Neural cell (in vitro differentiated cells): ENCODE measurements at regions not wholly inside any gene's neighbourhood (a gene's known extent, or its start where the extent isn't known, plus 50 kb on each side); places are given as distances from the start of the nearest gene placed in this dataset.

Experiments
- H2AFZ ChIP-seq: fragments of 200-600, 300-800 bp; sonication (generic), shearing (Covaris generic); 2 replicates; pipeline ENCODE4 v1.6.0; 2014; ENCODE audit warnings: low read depth, mild to moderate bottlenecking, antibody characterized with exemption, low read length, moderate library complexity
- H3F3A ChIP-seq: fragments of 200-600 bp; shearing (Covaris generic); 2 replicates; pipeline ENCODE4 v1.6.1; 2016; ENCODE audit warnings: mild to moderate bottlenecking, moderate library complexity, mixed read lengths, antibody characterized with exemption, low read length; ENCODE audit not compliant: insufficient read depth, poor library complexity, severe bottlenecking
- H3K27ac ChIP-seq: fragments of 200-600, 300-800 bp; sonication (generic), shearing (Covaris generic); 2 replicates; pipeline ENCODE4 v1.5.1; 2014; ENCODE audit warnings: mild to moderate bottlenecking, low read length, moderate library complexity
- H3K27me3 ChIP-seq: fragments of 300-800, 200-600 bp; sonication (generic), shearing (Covaris generic); 2 replicates; pipeline ENCODE4 v1.6.0; 2014; ENCODE audit warnings: mild to moderate bottlenecking, low read depth, low read length, moderate library complexity; ENCODE audit not compliant: insufficient read depth
- H3K36me3 ChIP-seq: fragments of 300-800, 200-600 bp; sonication (generic), shearing (Covaris generic); 2 replicates; pipeline ENCODE4 v1.5.1; 2014; ENCODE audit warnings: mild to moderate bottlenecking, antibody characterized with exemption, low read length, moderate library complexity; ENCODE audit not compliant: insufficient read depth
- H3K4me2 ChIP-seq: fragments of 300-800, 200-600 bp; sonication (generic), shearing (Covaris generic); 2 replicates; pipeline ENCODE4 v1.6.0; 2014; ENCODE audit warnings: mild to moderate bottlenecking, low read length
- H3K4me3 ChIP-seq: fragments of 300-800, 200-600 bp; sonication (generic), shearing (Covaris generic); 2 replicates; pipeline ENCODE4 v1.5.1; 2014; ENCODE audit warnings: mild to moderate bottlenecking, low read length, moderate library complexity
- H3K79me2 ChIP-seq: fragments of 200-600 bp; shearing (Covaris generic); replicated peaks from 2 replicates; pipeline ENCODE4 v1.6.0; 2014; ENCODE audit warnings: mild to moderate bottlenecking, low read length, moderate library complexity; ENCODE audit not compliant: insufficient read depth
- H3K9ac ChIP-seq: fragments of 300-800, 200-600 bp; sonication (generic), shearing (Covaris generic); 2 replicates; pipeline ENCODE4 v1.6.1; 2016; ENCODE audit warnings: mild to moderate bottlenecking, low read length, mixed read lengths
- H3K9me2 ChIP-seq: fragments of 200-600 bp; shearing (Covaris generic); 2 replicates; pipeline ENCODE4 v1.6.1; 2016; ENCODE audit warnings: mild to moderate bottlenecking, low read length, mixed read lengths; ENCODE audit not compliant: insufficient read depth
- H3K9me3 ChIP-seq: fragments of 200-600, 300-800 bp; sonication (generic), shearing (Covaris generic); 2 replicates; pipeline ENCODE4 v1.6.1; 2016; ENCODE audit warnings: mild to moderate bottlenecking, mixed run types, low read length, moderate library complexity, mixed read lengths
- H4K20me1 ChIP-seq: fragments of 200-600 bp; shearing (Covaris generic); 2 replicates; pipeline ENCODE4 v1.6.1; 2016; ENCODE audit warnings: mild to moderate bottlenecking, mixed run types; ENCODE audit not compliant: insufficient read depth
- CTCF ChIP-seq: fragments of 450-650 bp; IDR thresholded peaks from 2 replicates; pipeline ENCODE4 v1.5.1; 2014; ENCODE audit warnings: antibody characterized with exemption, mild to moderate bottlenecking, moderate library complexity; ENCODE audit not compliant: poor library complexity, severe bottlenecking
- EP300 ChIP-seq: fragments of 450-650 bp; conservative IDR thresholded peaks from 2 replicates; pipeline ENCODE4 v1.6.1; 2014; ENCODE audit warnings: antibody characterized with exemption, mild to moderate bottlenecking, moderate library complexity; ENCODE audit not compliant: poor library complexity, severe bottlenecking
- EZH2 ChIP-seq: fragments of 200-600, 300-800 bp; shearing (Covaris generic), sonication (generic); IDR thresholded peaks from 2 replicates; pipeline ENCODE4 v1.6.1; 2014; ENCODE audit warnings: antibody characterized with exemption, low read length, borderline replicate concordance, mild to moderate bottlenecking; ENCODE audit not compliant: insufficient read depth, poor library complexity, severe bottlenecking
- MXI1 ChIP-seq: fragments of 450-650 bp; conservative IDR thresholded peaks from 2 replicates; pipeline ENCODE4 v1.6.1; 2014; ENCODE audit warnings: antibody characterized with exemption, mild to moderate bottlenecking; ENCODE audit not compliant: poor library complexity, severe bottlenecking
- POLR2AphosphoS5 ChIP-seq: IDR thresholded peaks from 2 replicates; pipeline ENCODE4 v1.6.1; 2012
- RAD21 ChIP-seq: fragments of 450-650 bp; conservative IDR thresholded peaks from 2 replicates; pipeline ENCODE4 v1.6.1; 2014; ENCODE audit warnings: antibody characterized with exemption, mild to moderate bottlenecking, moderate library complexity
- REST ChIP-seq: IDR thresholded peaks from 2 replicates; pipeline ENCODE4 v1.6.1; 2012; ENCODE audit warnings: borderline replicate concordance
- SMC3 ChIP-seq: fragments of 450-650 bp; conservative IDR thresholded peaks from 2 replicates; pipeline ENCODE4 v1.6.1; 2014; ENCODE audit warnings: antibody characterized with exemption, mild to moderate bottlenecking, moderate library complexity; ENCODE audit not compliant: poor library complexity
- TAF1 ChIP-seq: IDR thresholded peaks from 2 replicates; pipeline ENCODE4 v1.6.1; 2012; ENCODE audit warnings: low read depth

- Histone ChIP-seq H3K79me2 (no peaks in the 10 kb centered on the region), H3K4me3 (no peak overlapping the region), H3K27me3 (no peaks in the 10 kb centered on the region), H3K9ac (no peak overlapping the region), H3K36me3 (no peaks in the 10 kb centered on the region), H3K9me2 (no peaks in the 10 kb centered on the region), H3K27ac (no peak overlapping the region), H3F3A (no peaks in the 10 kb centered on the region), H3K9me3 (no peaks in the 10 kb centered on the region), H3K4me2 (no peak overlapping the region), H4K20me1 (no peaks in the 10 kb centered on the region), H2AFZ (no peak overlapping the region)
- TF ChIP-seq RAD21 (no peak), MXI1 (no peak), SMC3 (no peak), TAF1 (no peak), EZH2 (no peak), REST (no peak), POLR2AphosphoS5 (no peak), EP300 (no peak), CTCF (no peak)
Observed at GRCh38 chr5:124337996-124338395, 408.4 kb downstream of the ZNF608 start.

GRCh38 chr5:124333298-124333979 lies 413.0 kb downstream of the ZNF608 start:
- Histone ChIP-seq H2AFZ (no peak overlapping the region), H3K27me3 (no peaks in the 10 kb centered on the region), H3K9ac (no peak overlapping the region), H3K4me3 (no peak overlapping the region), H3K4me2 (no peak overlapping the region), H3K27ac (no peak overlapping the region), H3K9me3 (no peaks in the 10 kb centered on the region), H4K20me1 (no peaks in the 10 kb centered on the region), H3K9me2 (no peaks in the 10 kb centered on the region), H3K36me3 (no peaks in the 10 kb centered on the region), H3F3A (no peaks in the 10 kb centered on the region), H3K79me2 (no peaks in the 10 kb centered on the region)
- TF ChIP-seq TAF1: no peak
- no peak for TF ChIP-seq MXI1
- no peak for TF ChIP-seq EP300
- TF ChIP-seq SMC3: no peak
- no peak for TF ChIP-seq RAD21
- no peak for TF ChIP-seq CTCF
- no peak for TF ChIP-seq EZH2
- no peak for TF ChIP-seq REST
